ENCODE measurements at regions not wholly inside any gene's neighbourhood (a gene's known extent, or its start where the extent isn't known, plus 50 kb on each side); places are given as distances from the start of the nearest gene placed in this dataset.

DNA sequence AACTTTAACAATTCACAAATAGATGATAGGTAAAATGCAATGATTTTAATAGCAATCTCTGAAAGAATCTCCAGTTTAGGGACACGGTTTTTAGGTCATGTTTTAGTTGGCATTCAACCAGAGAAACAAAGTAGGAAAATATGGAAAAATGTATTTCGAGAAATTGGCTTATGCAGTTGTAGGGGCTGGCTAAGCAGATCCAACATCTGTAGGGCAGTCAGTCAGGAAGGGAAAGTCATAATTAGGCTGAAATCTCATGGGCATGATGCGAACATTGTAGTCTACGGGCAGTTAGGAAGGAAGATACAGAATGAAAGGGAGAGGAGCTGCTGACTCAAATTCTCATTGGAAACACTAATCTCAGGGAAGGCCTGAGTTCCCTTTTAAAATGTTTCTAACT lies 1276.0 kb upstream of the ADGRL4 start:
- H3K27ac ChIP-seq (ENCODE audit: extremely low read length, insufficient read depth, low read length), result no peak overlapping the region
- BruUV-seq (replicated peaks), result no TSS peak
- H3K4me2 ChIP-seq (ENCODE audit: low read depth, low read length), result no peak overlapping the region
- no peaks in the 10 kb centered on the region for H3K79me2 ChIP-seq (ENCODE audit: insufficient read depth, low read length)
- peaks cover 66% of the 10 kb centered on the region for H3K9me3 ChIP-seq (ENCODE audit: low read length)
- intact Hi-C loops (cut with micrococcal nuclease; ENCODE audit: unreplicated experiment) (no loop called here), in situ Hi-C loops (cut with HindIII; ENCODE audit: extremely low pct_ligation_motif_present, low pct_unique_long_range_greater_than_20kb) (no loop called here)
- ChIA-PET CTCF (ENCODE audit: low intra/inter-chr PET ratio, low total read pairs) (no interaction called here), POLR2A (no interaction called here)
- no peak overlapping the region for H2AFZ ChIP-seq (ENCODE audit: low read length)
- FAIRE-seq (no peak), ATAC-seq (no peak), DNase-seq (ENCODE audit: low spot score) (no peak)
- no peaks in the 10 kb centered on the region for H3K36me3 ChIP-seq (replicated peaks in 1 of 2; ENCODE audit: control insufficient read depth in 1 of 2, insufficient read depth in 2 of 2, low read length in 2 of 2)
- no peaks in the 10 kb centered on the region for H3K4me1 ChIP-seq (ENCODE audit: insufficient read depth, low read length)
- H3K27me3 ChIP-seq (ENCODE audit: control insufficient read depth in 1 of 2, insufficient read depth in 2 of 2, low read length in 2 of 2), result no peaks in the 10 kb centered on the region
- 14% methylated on average over 4 of the region's 4 CpGs for WGBS (ENCODE audit: low lambda C conversion rate)
- H3K4me3 ChIP-seq (replicated peaks in 1 of 3; ENCODE audit: insufficient read depth in 1 of 3, low read depth in 2 of 3, low read length in 3 of 3), result no peak overlapping the region
- no peaks in the 10 kb centered on the region for H4K20me1 ChIP-seq (ENCODE audit: insufficient read depth, low read length)
- H3K9ac ChIP-seq (ENCODE audit: insufficient read depth, low read depth, low read length), result no peak overlapping the region
- TF ChIP-seq ZNF552 (CRISPR knock-in tag; IDR thresholded peaks at IDR 0.05; ENCODE audit: borderline replicate concordance) (no peak), ZBTB7B (CRISPR knock-in tag; IDR thresholded peaks at IDR 0.05) (no peak), EHMT2 (IDR thresholded peaks at IDR 0.05; ENCODE audit: borderline replicate concordance, low read depth, low read length) (no peak), ATAD3A (CRISPR knock-in tag; IDR thresholded peaks at IDR 0.05) (no peak), SP5 (CRISPR knock-in tag; IDR thresholded peaks at IDR 0.05; ENCODE audit: borderline replicate concordance, low read depth) (no peak), MEF2D (CRISPR knock-in tag; IDR thresholded peaks at IDR 0.05) (no peak), ZKSCAN5 (CRISPR knock-in tag; IDR thresholded peaks at IDR 0.05) (no peak), ZFP36L2 (CRISPR knock-in tag; IDR thresholded peaks at IDR 0.05) (no peak), ZBTB21 (CRISPR knock-in tag; IDR thresholded peaks at IDR 0.05) (no peak)
- TF ChIP-seq, protein P1, sequence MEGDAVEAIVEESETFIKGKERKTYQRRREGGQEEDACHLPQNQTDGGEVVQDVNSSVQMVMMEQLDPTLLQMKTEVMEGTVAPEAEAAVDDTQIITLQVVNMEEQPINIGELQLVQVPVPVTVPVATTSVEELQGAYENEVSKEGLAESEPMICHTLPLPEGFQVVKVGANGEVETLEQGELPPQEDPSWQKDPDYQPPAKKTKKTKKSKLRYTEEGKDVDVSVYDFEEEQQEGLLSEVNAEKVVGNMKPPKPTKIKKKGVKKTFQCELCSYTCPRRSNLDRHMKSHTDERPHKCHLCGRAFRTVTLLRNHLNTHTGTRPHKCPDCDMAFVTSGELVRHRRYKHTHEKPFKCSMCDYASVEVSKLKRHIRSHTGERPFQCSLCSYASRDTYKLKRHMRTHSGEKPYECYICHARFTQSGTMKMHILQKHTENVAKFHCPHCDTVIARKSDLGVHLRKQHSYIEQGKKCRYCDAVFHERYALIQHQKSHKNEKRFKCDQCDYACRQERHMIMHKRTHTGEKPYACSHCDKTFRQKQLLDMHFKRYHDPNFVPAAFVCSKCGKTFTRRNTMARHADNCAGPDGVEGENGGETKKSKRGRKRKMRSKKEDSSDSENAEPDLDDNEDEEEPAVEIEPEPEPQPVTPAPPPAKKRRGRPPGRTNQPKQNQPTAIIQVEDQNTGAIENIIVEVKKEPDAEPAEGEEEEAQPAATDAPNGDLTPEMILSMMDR (CRISPR knock-in tag; IDR thresholded peaks at IDR 0.05), result no peak

DNA sequence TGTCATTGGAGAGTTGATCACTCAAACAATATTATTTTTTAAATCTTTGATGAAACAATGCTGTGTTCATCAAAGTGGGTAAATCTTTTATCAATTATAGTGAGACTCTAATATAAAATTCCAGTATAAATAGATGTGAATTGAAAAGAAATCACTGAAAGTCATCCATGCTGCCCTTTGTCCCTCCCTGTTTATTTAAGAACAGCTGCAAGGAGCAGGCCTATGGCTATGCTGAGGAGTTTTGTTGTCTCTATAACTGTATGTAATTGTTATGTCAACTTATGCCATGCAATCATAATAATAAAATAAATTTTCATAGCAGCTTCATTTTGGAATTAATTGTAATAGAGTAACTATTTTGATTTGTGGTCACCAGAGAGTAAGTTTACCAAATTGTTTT lies 1272.4 kb upstream of the ADGRL4 start:
- Histone ChIP-seq H3K9ac (ENCODE audit: insufficient read depth, low read depth, low read length) (no peak overlapping the region), H3K9me3 (ENCODE audit: low read length) (peaks cover 76% of the 10 kb centered on the region), H3K79me2 (ENCODE audit: insufficient read depth, low read length) (no peaks in the 10 kb centered on the region), H3K27ac (ENCODE audit: extremely low read length, insufficient read depth, low read length) (no peak overlapping the region), H3K4me3 (replicated peaks in 1 of 3; ENCODE audit: insufficient read depth in 1 of 3, low read depth in 2 of 3, low read length in 3 of 3) (no peak overlapping the region), H3K4me1 (ENCODE audit: insufficient read depth, low read length) (no peaks in the 10 kb centered on the region), H3K27me3 (ENCODE audit: control insufficient read depth in 1 of 2, insufficient read depth in 2 of 2, low read length in 2 of 2) (no peaks in the 10 kb centered on the region), H2AFZ (ENCODE audit: low read length) (no peak overlapping the region), H3K4me2 (ENCODE audit: low read depth, low read length) (no peak overlapping the region), H3K36me3 (replicated peaks in 1 of 2; ENCODE audit: control insufficient read depth in 1 of 2, insufficient read depth in 2 of 2, low read length in 2 of 2) (no peaks in the 10 kb centered on the region), H4K20me1 (ENCODE audit: insufficient read depth, low read length) (no peaks in the 10 kb centered on the region)
- CTCF ChIA-PET (ENCODE audit: low intra/inter-chr PET ratio, low total read pairs), result no interaction called here
- POLR2A ChIA-PET, result no interaction called here
- FAIRE-seq, result no peak
- intact Hi-C loops (cut with micrococcal nuclease; ENCODE audit: unreplicated experiment), result no loop called here
- TF ChIP-seq, protein P2, sequence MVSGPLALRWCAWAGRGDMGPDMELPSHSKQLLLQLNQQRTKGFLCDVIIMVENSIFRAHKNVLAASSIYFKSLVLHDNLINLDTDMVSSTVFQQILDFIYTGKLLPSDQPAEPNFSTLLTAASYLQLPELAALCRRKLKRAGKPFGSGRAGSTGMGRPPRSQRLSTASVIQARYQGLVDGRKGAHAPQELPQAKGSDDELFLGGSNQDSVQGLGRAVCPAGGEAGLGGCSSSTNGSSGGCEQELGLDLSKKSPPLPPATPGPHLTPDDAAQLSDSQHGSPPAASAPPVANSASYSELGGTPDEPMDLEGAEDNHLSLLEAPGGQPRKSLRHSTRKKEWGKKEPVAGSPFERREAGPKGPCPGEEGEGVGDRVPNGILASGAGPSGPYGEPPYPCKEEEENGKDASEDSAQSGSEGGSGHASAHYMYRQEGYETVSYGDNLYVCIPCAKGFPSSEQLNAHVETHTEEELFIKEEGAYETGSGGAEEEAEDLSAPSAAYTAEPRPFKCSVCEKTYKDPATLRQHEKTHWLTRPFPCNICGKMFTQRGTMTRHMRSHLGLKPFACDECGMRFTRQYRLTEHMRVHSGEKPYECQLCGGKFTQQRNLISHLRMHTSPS (CRISPR knock-in tag; IDR thresholded peaks at IDR 0.05; ENCODE audit: low read depth), result no peak
- no peak for DNase-seq (ENCODE audit: low spot score)
- no peak for ATAC-seq
- no TSS peak for BruUV-seq (replicated peaks)
- in situ Hi-C loops (cut with HindIII; ENCODE audit: extremely low pct_ligation_motif_present, low pct_unique_long_range_greater_than_20kb), result no loop called here

Measured in HepG2 (cell line).